ENCODE measurements at regions not wholly inside any gene's neighbourhood (a gene's known extent, or its start where the extent isn't known, plus 50 kb on each side); places are given as distances from the start of the nearest gene placed in this dataset.

DNA sequence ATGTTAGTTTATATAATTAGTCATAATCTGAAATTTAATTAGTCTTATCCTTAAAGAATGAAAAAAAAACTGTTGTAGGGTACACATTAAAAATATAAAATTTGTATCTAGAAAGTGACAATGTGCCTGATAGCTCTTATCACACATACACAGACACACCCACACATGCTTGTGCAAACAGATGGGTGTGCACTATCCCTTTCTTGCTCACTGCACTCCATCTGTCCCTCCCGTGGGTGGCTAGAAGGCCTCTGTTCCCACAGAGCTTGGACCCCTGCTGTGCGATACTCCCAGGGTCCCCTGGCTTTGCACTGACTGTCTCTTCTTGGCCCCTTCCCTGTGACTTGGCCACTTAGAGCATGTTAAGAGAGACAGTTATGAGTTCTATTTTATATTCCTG, 123.9 kb upstream of the ACKR3 start:
- TF ChIP-seq, protein P1, sequence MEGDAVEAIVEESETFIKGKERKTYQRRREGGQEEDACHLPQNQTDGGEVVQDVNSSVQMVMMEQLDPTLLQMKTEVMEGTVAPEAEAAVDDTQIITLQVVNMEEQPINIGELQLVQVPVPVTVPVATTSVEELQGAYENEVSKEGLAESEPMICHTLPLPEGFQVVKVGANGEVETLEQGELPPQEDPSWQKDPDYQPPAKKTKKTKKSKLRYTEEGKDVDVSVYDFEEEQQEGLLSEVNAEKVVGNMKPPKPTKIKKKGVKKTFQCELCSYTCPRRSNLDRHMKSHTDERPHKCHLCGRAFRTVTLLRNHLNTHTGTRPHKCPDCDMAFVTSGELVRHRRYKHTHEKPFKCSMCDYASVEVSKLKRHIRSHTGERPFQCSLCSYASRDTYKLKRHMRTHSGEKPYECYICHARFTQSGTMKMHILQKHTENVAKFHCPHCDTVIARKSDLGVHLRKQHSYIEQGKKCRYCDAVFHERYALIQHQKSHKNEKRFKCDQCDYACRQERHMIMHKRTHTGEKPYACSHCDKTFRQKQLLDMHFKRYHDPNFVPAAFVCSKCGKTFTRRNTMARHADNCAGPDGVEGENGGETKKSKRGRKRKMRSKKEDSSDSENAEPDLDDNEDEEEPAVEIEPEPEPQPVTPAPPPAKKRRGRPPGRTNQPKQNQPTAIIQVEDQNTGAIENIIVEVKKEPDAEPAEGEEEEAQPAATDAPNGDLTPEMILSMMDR (IDR thresholded peaks at IDR 0.05), result no peak
- TF ChIP-seq POLR2A (IDR thresholded peaks at IDR 0.05), result no peak

All from body of pancreas (tissue), 4 donors.